Ovary (tissue), 7 donors: ENCODE measurements at regions not wholly inside any gene's neighbourhood (a gene's known extent, or its start where the extent isn't known, plus 50 kb on each side); places are given as distances from the start of the nearest gene placed in this dataset.

Experiments
- DNase-seq, 5 donors: peaks; one replicate each; pipeline ENCODE4 v3.0.0-alpha.2; 2019 to 2020
- H3K27ac ChIP-seq, 2 donors: fragments of 200-600 bp; one replicate each; pipeline versions ENCODE4 v1.5.1 to v1.8.0; 2019 to 2022
- H3K27me3 ChIP-seq: fragments of 200-600 bp; one replicate; pipeline ENCODE4 v1.8.0; 2022
- H3K36me3 ChIP-seq: fragments of 200-600 bp; sonication (generic); one replicate; pipeline ENCODE4 v1.5.1; 2019
- H3K4me1 ChIP-seq: one replicate; pipeline ENCODE4 v1.8.1; 2013; ENCODE audit warnings: mild to moderate bottlenecking, moderate library complexity; ENCODE audit not compliant: insufficient read depth
- H3K4me3 ChIP-seq: fragments of 200-600 bp; sonication (generic); one replicate; pipeline ENCODE4 v1.5.1; 2017
- H3K9me3 ChIP-seq, 2 donors: fragments of 200-600 bp in 1 of 2; sonication (generic) in 1 of 2; one replicate each; pipeline versions ENCODE4 v1.5.1 to v1.8.1; 2013 to 2019; ENCODE audit warnings: mild to moderate bottlenecking in 1 of 2, moderate library complexity in 1 of 2
- CTCF ChIP-seq, 3 donors: fragments of 450-650 bp in 2 of 3; fragments of 200-600 bp in 1 of 3; IDR thresholded peaks; one replicate each; pipeline versions ENCODE4 v1.5.1 to v1.8.0; 2016 to 2022; ENCODE audit warnings: antibody characterized with exemption in 3 of 3, mild to moderate bottlenecking in 1 of 3
- EP300 ChIP-seq: sonication (generic); formaldehyde crosslinking; IDR thresholded peaks from one replicate; pipeline ENCODE4 v1.6.1; 2017; ENCODE audit warnings: antibody characterized with exemption
- POLR2A ChIP-seq: fragments of 450-650 bp; IDR thresholded peaks from one replicate; pipeline ENCODE4 v1.6.1; 2017; ENCODE audit warnings: antibody characterized with exemption, mild to moderate bottlenecking, moderate library complexity
- WGBS, 3 donors: extraction: QIAGEN DNeasy Blood & Tissue Kit in 1 of 3; methylation state at CpG; one replicate each; pipeline versions ENCODE4 v1.1.5 to v1.1.7; 2013 to 2017; 5-methylcytosine and 5-hydroxymethylcytosine counted together
- intact Hi-C, 4 donors: fragments of 100-400 bp; cut with DNase I; formaldehyde crosslinking; loops; one replicate each; pipeline versions ENCODE4 v1.11.0 to v1.15.1; 2022 to 2023
- donor health status: DM: no; HTN: no; CAD: no; lungs with moderate emphysema.
- donor health status: DM: no; HTN: no; CAD: no.
- donor health status: Bipolar disorder and iron deficiency.
- donor health status: DM: no; HTN: no; CAD: no.
- donor health status: DM: yes; HTN: yes; CAD: no.

- Histone ChIP-seq H3K36me3 (no peaks in the 10 kb centered on the region), H3K9me3 (no peaks in the 10 kb centered on the region), H3K27ac (no peak overlapping the region), H3K4me1 (no peaks in the 10 kb centered on the region), H3K27me3 (no peaks in the 10 kb centered on the region), H3K4me3 (no peak overlapping the region)
- WGBS, 3 donors: 82 to 92% (median 91%) methylated on average over 2 of the region's 2 CpGs
- no peak for DNase-seq
- TF ChIP-seq POLR2A: no peak
- TF ChIP-seq EP300: no peak
- TF ChIP-seq CTCF (IDR thresholded peaks at IDR 0.05): no peak
- intact Hi-C loops: no loop called here
Observed at GRCh38 chr12:13417516-13417915, 221.0 kb downstream of the EMP1 start.

GRCh38 chr12:13411287-13411686 is 214.8 kb downstream of the EMP1 start:
- intact Hi-C loops: no loop called here
- Histone ChIP-seq H3K36me3 (no peaks in the 10 kb centered on the region), H3K27me3 (no peaks in the 10 kb centered on the region), H3K27ac (no peak overlapping the region), H3K9me3 (no peaks in the 10 kb centered on the region), H3K4me1 (no peaks in the 10 kb centered on the region), H3K4me3 (no peak overlapping the region)
- no peak for TF ChIP-seq CTCF (IDR thresholded peaks at IDR 0.05)
- no peak for TF ChIP-seq POLR2A
- TF ChIP-seq EP300: no peak
- DNase-seq: no peak
- WGBS, 3 donors: 85 to 90% (median 88%) methylated on average over 2 of the region's 2 CpGs

DNA sequence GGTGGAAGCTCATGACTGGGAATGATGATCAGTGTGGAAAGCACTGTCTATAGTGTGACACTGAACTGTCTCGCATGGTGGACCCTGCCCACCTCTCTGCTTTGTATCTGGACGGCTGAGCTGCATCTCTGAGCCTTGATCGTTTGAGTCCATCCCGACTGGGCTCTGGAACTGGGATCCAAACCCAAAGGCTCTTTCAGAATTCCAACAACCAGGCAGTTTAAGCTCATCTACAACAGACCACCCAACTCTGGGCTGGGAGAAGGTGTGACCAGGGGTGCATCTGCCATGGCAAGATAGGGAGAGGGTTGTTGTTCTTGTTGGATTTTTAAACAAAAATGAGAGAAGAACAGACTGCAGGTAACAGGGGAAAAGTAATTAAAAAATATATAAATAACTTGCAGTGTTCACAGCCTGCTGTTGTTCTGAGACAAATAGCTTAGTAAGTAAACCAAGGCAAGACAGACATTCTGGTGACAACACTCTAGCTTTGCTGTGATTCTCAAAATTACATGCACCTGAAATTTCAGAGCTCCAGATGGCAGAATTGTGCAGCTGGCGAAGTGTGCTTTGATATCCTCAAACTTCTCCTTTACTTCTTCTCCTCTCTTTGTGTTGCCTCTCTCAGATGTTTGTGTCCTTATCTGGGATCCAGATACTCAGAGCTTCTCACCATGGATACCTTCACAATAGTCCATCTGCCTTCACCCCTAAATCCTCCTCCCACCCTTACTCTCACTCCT is 209.6 kb downstream of the EMP1 start:
- Histone ChIP-seq H3K27ac (no peak overlapping the region), H3K4me1 (no peaks in the 10 kb centered on the region), H3K27me3 (no peaks in the 10 kb centered on the region), H3K9me3 (no peaks in the 10 kb centered on the region), H3K4me3 (no peak overlapping the region), H3K36me3 (no peaks in the 10 kb centered on the region)
- TF ChIP-seq EP300 (no peak), CTCF (IDR thresholded peaks at IDR 0.05) (no peak), POLR2A (no peak)
- intact Hi-C loops: no loop called here
- DNase-seq: no peak
- 75 to 82% (median 77%) methylated on average over 5 of the region's 5 CpGs for WGBS, 3 donors

DNA sequence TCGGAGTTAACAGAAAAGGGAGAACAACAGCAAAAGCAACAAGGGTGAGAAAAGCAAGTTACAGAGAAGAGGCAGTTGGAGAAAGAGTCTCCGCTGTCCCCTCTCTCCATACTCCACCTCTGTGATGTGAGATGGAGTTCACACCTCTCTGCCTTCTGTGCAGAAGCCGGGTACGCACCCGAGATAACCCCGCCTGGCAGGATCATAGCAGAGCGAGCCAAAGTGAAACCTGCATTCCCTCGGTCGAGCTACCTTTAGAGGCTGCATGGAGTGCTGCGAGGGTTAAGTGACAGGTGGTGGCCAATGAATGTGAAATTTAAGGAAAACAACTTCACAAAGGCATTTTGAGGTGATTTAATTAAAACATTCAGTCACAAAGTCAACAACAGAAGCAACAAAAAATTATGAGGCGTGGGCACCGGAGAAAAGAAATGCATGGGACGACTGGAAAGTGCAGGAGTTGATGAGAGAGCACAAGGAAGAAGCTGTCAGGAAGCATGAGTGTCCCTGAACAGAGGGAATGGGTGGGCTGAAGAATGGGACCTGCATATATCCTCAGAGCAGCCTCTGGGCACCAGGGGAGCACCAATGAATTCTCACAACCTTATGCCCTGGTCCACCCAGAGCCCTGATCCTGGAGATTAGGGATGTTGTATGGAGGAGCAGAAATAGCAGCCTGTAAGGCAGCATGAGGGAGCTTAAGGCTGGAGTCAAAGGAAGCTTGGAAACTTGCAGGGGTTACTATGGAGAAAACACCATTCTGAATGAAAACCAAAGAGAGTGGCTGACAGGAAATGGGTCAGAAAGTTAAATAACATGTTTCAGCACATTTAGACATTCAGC is 208.3 kb downstream of the EMP1 start:
- no peak overlapping the region for H3K4me3 ChIP-seq
- 40 to 50% (median 42%) methylated on average over 13 of the region's 13 CpGs for WGBS, 3 donors
- H3K36me3 ChIP-seq: no peaks in the 10 kb centered on the region
- H3K27ac ChIP-seq: no peak overlapping the region
- no peaks in the 10 kb centered on the region for H3K9me3 ChIP-seq
- H3K4me1 ChIP-seq: no peaks in the 10 kb centered on the region
- no peak for DNase-seq
- TF ChIP-seq CTCF (IDR thresholded peaks at IDR 0.05): no peak
- TF ChIP-seq EP300: no peak
- no peak for TF ChIP-seq POLR2A
- intact Hi-C loops: no loop called here
- no peaks in the 10 kb centered on the region for H3K27me3 ChIP-seq
